PFSK-1 (cell line): ENCODE measurements at regions not wholly inside any gene's neighbourhood (a gene's known extent, or its start where the extent isn't known, plus 50 kb on each side); places are given as distances from the start of the nearest gene placed in this dataset.

Experiments used
- FOXP2 ChIP-seq: optimal IDR thresholded peaks from 2 replicates; pipeline ENCODE3; 2011; ENCODE audit warnings: borderline replicate concordance, control low read depth, inconsistent platforms; ENCODE audit not compliant: insufficient read depth; ENCODE audit errors: extremely low read length, extremely low read depth
- POLR2AphosphoS5 ChIP-seq: IDR thresholded peaks from 2 replicates; pipeline ENCODE4 v1.6.1; 2012; ENCODE audit warnings: low read depth, mild to moderate bottlenecking, control low read depth, low read length, moderate library complexity
- REST ChIP-seq, 2 experiments: IDR thresholded peaks; 2 replicates each; pipeline versions ENCODE4 v1.6.1 to v1.8.0; 2011 to 2012; ENCODE audit warnings: low read depth in 2 of 2, low read length in 2 of 2, control low read depth in 1 of 2, inconsistent platforms in 1 of 2, mild to moderate bottlenecking in 1 of 2, moderate library complexity in 1 of 2; ENCODE audit not compliant: insufficient read depth in 1 of 2
- SIN3A ChIP-seq: IDR thresholded peaks from 2 replicates; pipeline ENCODE4 v1.6.1; 2012; ENCODE audit warnings: mild to moderate bottlenecking, low read length, moderate library complexity, borderline replicate concordance; ENCODE audit not compliant: insufficient read depth
- TAF1 ChIP-seq: IDR thresholded peaks from 2 replicates; pipeline ENCODE4 v1.6.1; 2012; ENCODE audit warnings: low read length, control low read depth, borderline replicate concordance; ENCODE audit not compliant: insufficient read depth

GRCh38 chr9:115681585-115681984 is 472.0 kb upstream of the PAPPA start:
- no peak for TF ChIP-seq TAF1

DNA sequence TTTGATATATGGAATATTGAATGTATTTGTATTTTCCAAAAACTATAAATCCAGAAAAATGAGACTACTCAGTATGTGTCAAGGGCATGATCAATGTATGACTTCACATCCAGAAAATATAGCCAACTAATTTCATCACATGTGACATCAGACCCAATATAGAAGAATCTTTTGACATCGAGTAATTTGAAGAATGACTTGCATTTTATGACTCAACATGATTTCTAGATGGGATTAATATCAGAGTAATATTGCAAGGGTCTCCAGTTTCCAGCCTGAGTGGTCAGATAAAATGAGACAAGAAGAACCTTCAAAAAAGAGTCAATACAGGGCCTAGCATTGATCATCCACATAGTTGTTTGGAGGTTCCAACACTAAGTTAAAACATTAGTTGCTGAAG is 467.5 kb upstream of the PAPPA start:
- TF ChIP-seq SIN3A (no peak), FOXP2 (no peak), POLR2AphosphoS5 (no peak), TAF1 (no peak), REST (IDR thresholded peaks at IDR 0.05; ENCODE audit: insufficient read depth in 1 of 2, low read depth in 2 of 2, low read length in 2 of 2) (no peak)

- TF ChIP-seq FOXP2 = no peak
- no peak for TF ChIP-seq TAF1
Observed at GRCh38 chr9:115687356-115687755, 466.2 kb upstream of the PAPPA start.

DNA sequence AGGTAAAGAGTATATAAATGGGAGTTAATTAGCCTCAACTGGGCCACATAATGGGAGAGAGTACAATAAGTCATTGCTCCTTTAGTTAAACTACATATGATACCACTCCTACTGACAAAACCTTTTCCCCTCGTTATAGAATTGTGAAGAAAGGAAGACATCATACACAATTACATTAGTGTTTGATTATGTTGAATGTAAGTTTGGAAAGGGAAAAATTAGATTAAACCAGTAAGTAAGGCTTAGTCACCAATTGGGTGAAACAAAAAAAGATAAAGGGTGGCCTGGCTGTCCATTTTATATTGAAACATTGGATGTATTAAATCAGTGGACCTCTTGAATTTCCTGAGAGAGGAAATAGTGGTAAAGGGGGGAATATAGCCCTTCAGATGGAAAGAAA is 464.3 kb upstream of the PAPPA start:
- no peak for TF ChIP-seq SIN3A
- TF ChIP-seq REST (IDR thresholded peaks at IDR 0.05; ENCODE audit: insufficient read depth in 1 of 2, low read depth in 2 of 2, low read length in 2 of 2) = no peak
- TF ChIP-seq POLR2AphosphoS5 = no peak
- no peak; the same call in 1 of the 2 replicates for TF ChIP-seq TAF1
- no peak for TF ChIP-seq FOXP2

DNA sequence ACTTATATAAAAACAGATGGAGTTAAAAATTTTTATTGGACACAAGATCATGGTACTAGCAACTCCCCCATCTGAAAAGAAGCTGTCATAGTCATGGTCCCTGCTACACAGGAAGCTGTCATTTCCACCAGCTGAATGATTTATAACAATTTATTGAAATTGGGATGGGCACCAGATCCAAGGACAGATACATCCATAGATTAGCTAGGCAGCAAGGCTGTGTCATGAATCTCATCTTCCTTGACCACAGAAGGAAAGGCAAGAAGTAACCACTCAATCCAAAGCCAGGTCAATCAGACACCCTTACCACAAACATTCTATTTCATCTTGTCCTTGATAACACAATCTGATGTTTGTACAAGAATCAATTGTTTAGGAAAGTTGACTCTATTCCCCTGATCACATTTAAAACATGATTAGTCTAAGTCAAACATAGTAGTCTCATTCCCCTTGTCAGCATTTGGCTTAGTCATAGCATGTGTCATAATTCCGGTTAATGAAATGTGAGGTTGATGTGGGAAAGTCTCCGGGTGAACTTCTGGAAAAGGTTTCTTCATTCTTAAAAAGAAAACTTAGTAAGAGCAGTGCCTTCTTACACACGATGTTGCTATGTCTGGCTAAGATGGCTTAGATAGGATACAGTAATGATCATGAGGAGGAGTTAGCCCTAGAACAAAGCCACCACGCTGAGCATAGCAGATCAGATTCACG is 462.6 kb upstream of the PAPPA start:
- TF ChIP-seq SIN3A (no peak; the same call in 1 of the 2 replicates), TAF1 (peak; percentile 37; the same call in 1 of the 2 replicates)

- TF ChIP-seq SIN3A = peak; percentile 72; the same call in 1 of the 2 replicates
- no peak for TF ChIP-seq TAF1
- no peak for TF ChIP-seq FOXP2
- 0 out of 4 replicates have a peak, but pooled peaks of 1 of the 2 experiments have one; percentile 27 for TF ChIP-seq REST (IDR thresholded peaks at IDR 0.05; ENCODE audit: insufficient read depth in 1 of 2, low read depth in 2 of 2, low read length in 2 of 2)
- no peak for TF ChIP-seq POLR2AphosphoS5
Observed at GRCh38 chr9:115691693-115692092, 461.9 kb upstream of the PAPPA start.
